Fibroblast of lung (primary cell): ENCODE measurements at regions not wholly inside any gene's neighbourhood (a gene's known extent, or its start where the extent isn't known, plus 50 kb on each side); places are given as distances from the start of the nearest gene placed in this dataset.

Experiments used
- CTCF ChIP-seq, 2 donors: IDR thresholded peaks in 1 of 2; conservative IDR thresholded peaks in 1 of 2; 1 replicate in 1 of 2; 2 replicates in 1 of 2; pipeline ENCODE4 v1.5.1; 2011 to 2012; ENCODE audit warnings: low read length in 2 of 2, control low read depth in 1 of 2, inconsistent platforms in 1 of 2, low read depth in 1 of 2, mild to moderate bottlenecking in 1 of 2
- EZH2 ChIP-seq: IDR thresholded peaks from 2 replicates; pipeline ENCODE4 v1.5.1; 2012; ENCODE audit warnings: low read length, control low read depth, mild to moderate bottlenecking; ENCODE audit errors: missing control alignments

- TF ChIP-seq CTCF (conservative IDR thresholded peaks at IDR 0.05 in 1 of 2, IDR thresholded peaks at IDR 0.05 in 1 of 2; ENCODE audit: low read depth in 1 of 2, low read length in 2 of 2) (no peak), EZH2 (no peak)
Measured at GRCh38 chr4:96240041-96240440, 400.1 kb downstream of the PDHA2 start.
